PC-3 (cell line): ENCODE measurements at regions not wholly inside any gene's neighbourhood (a gene's known extent, or its start where the extent isn't known, plus 50 kb on each side); places are given as distances from the start of the nearest gene placed in this dataset.
"Not testable (repeated sequence)": the region's sequence is repeated elsewhere in the genome, so short reads cannot be mapped to it uniquely, and the experiment has no call there.

ENCODE experiments used
- CTCF ChIP-seq: fragments of 300-600 bp; sonication (generic); conservative IDR thresholded peaks from 2 replicates; pipeline ENCODE4 v1.5.1; 2017; ENCODE audit warnings: antibody characterized with exemption, low read depth, mild to moderate bottlenecking, low read length
- EZH2 ChIP-seq: fragments of 300-600 bp; sonication (generic); IDR thresholded peaks from one replicate; pipeline ENCODE4 v1.6.1; 2017; ENCODE audit warnings: antibody characterized with exemption, mild to moderate bottlenecking, low read length; ENCODE audit not compliant: unreplicated experiment
- EZH2phosphoT487 ChIP-seq: fragments of 300-600 bp; sonication (generic); IDR thresholded peaks from 2 replicates; pipeline ENCODE4 v1.6.1; 2018; ENCODE audit warnings: mild to moderate bottlenecking, antibody characterized with exemption, low read length, borderline replicate concordance

GRCh38 chr10:125404902-125405301 is 244.5 kb upstream of the CTBP2 start:
- TF ChIP-seq CTCF, EZH2, EZH2phosphoT487: not testable (repeated sequence)
